DND-41 (cell line): ENCODE measurements at regions not wholly inside any gene's neighbourhood (a gene's known extent, or its start where the extent isn't known, plus 50 kb on each side); places are given as distances from the start of the nearest gene placed in this dataset.

Experiments used
- CTCF ChIP-seq: IDR thresholded peaks from 2 replicates; pipeline ENCODE4 v1.5.1; 2012; ENCODE audit warnings: borderline replicate concordance, low read length, moderate library complexity, mild to moderate bottlenecking; ENCODE audit not compliant: poor library complexity, severe bottlenecking; ENCODE audit errors: extremely low read depth
- EZH2 ChIP-seq: IDR thresholded peaks from 3 replicates; pipeline ENCODE4 v1.6.1; 2012; ENCODE audit warnings: borderline replicate concordance, low read depth, mild to moderate bottlenecking, moderate library complexity, low read length, inconsistent platforms; ENCODE audit not compliant: severe bottlenecking

GRCh38 chr9:30534896-30535295 is 1849.5 kb upstream of the ACO1 start:
- TF ChIP-seq CTCF = no peak
- no peak for TF ChIP-seq EZH2
